ENCODE measurements at regions not wholly inside any gene's neighbourhood (a gene's known extent, or its start where the extent isn't known, plus 50 kb on each side); places are given as distances from the start of the nearest gene placed in this dataset.

GRCh38 chr18:57975805-57976204, 68.2 kb upstream of the NEDD4L start:
- no peaks in the 10 kb centered on the region for H3K27me3 Mint-ChIP-seq (ENCODE audit: unreplicated experiment)
- no peak for TF ChIP-seq CTCF (IDR thresholded peaks at IDR 0.05; ENCODE audit: unreplicated experiment)
- H3K4me3 Mint-ChIP-seq (ENCODE audit: unreplicated experiment): no peak overlapping the region
- H3K9me3 Mint-ChIP-seq (ENCODE audit: unreplicated experiment): no peaks in the 10 kb centered on the region
- H3K27ac Mint-ChIP-seq (ENCODE audit: unreplicated experiment): no peak overlapping the region
- DNase-seq (ENCODE audit: low spot score): no peak
- H3K36me3 Mint-ChIP-seq (ENCODE audit: low read depth, unreplicated experiment): no peaks in the 10 kb centered on the region
- peaks cover 2% of the 10 kb centered on the region for H3K4me1 Mint-ChIP-seq (ENCODE audit: unreplicated experiment)

- DNase-seq (ENCODE audit: low spot score): no peak
- Mint-ChIP-seq H3K36me3 (ENCODE audit: low read depth, unreplicated experiment) (no peaks in the 10 kb centered on the region), H3K4me3 (ENCODE audit: unreplicated experiment) (no peak overlapping the region), H3K27ac (ENCODE audit: unreplicated experiment) (no peak overlapping the region), H3K9me3 (ENCODE audit: unreplicated experiment) (no peaks in the 10 kb centered on the region), H3K4me1 (ENCODE audit: unreplicated experiment) (peaks cover 5% of the 10 kb centered on the region), H3K27me3 (ENCODE audit: unreplicated experiment) (no peaks in the 10 kb centered on the region)
- TF ChIP-seq CTCF (IDR thresholded peaks at IDR 0.05; ENCODE audit: unreplicated experiment): no peak
Observed at GRCh38 chr18:57974585-57975265, 69.3 kb upstream of the NEDD4L start.

- DNase-seq (ENCODE audit: low spot score): no peak
- Mint-ChIP-seq H3K9me3 (ENCODE audit: unreplicated experiment) (peaks cover 4% of the 10 kb centered on the region), H3K4me3 (ENCODE audit: unreplicated experiment) (no peak overlapping the region), H3K27ac (ENCODE audit: unreplicated experiment) (no peak overlapping the region), H3K4me1 (ENCODE audit: unreplicated experiment) (peaks cover 5% of the 10 kb centered on the region), H3K36me3 (ENCODE audit: low read depth, unreplicated experiment) (no peaks in the 10 kb centered on the region), H3K27me3 (ENCODE audit: unreplicated experiment) (no peaks in the 10 kb centered on the region)
- no peak for TF ChIP-seq CTCF (IDR thresholded peaks at IDR 0.05; ENCODE audit: unreplicated experiment)
Observed at GRCh38 chr18:57973889-57974288, 70.1 kb upstream of the NEDD4L start.

GRCh38 chr18:57970356-57971095, 73.5 kb upstream of the NEDD4L start:
- H3K9me3 Mint-ChIP-seq (ENCODE audit: unreplicated experiment): peaks cover 4% of the 10 kb centered on the region
- no peaks in the 10 kb centered on the region for H3K27me3 Mint-ChIP-seq (ENCODE audit: unreplicated experiment)
- peak; percentile 51 for TF ChIP-seq CTCF (IDR thresholded peaks at IDR 0.05; ENCODE audit: unreplicated experiment)
- peak; percentile 10 for DNase-seq (ENCODE audit: low spot score)
- no peak overlapping the region for H3K4me3 Mint-ChIP-seq (ENCODE audit: unreplicated experiment)
- H3K4me1 Mint-ChIP-seq (ENCODE audit: unreplicated experiment): peaks cover 6% of the 10 kb centered on the region
- H3K27ac Mint-ChIP-seq (ENCODE audit: unreplicated experiment): no peak overlapping the region
- H3K36me3 Mint-ChIP-seq (ENCODE audit: low read depth, unreplicated experiment): no peaks in the 10 kb centered on the region

- Mint-ChIP-seq H3K36me3 (ENCODE audit: low read depth, unreplicated experiment) (no peaks in the 10 kb centered on the region), H3K9me3 (ENCODE audit: unreplicated experiment) (peaks cover 4% of the 10 kb centered on the region), H3K4me3 (ENCODE audit: unreplicated experiment) (no peak overlapping the region), H3K27ac (ENCODE audit: unreplicated experiment) (peak overlapping the region; percentile 51), H3K4me1 (ENCODE audit: unreplicated experiment) (peaks cover 6% of the 10 kb centered on the region), H3K27me3 (ENCODE audit: unreplicated experiment) (no peaks in the 10 kb centered on the region)
- no peak for TF ChIP-seq CTCF (IDR thresholded peaks at IDR 0.05; ENCODE audit: unreplicated experiment)
- DNase-seq (ENCODE audit: low spot score): no peak
Observed at GRCh38 chr18:57969824-57970223, 74.2 kb upstream of the NEDD4L start.

Data from endothelial cell (in vitro differentiated cells).